ENCODE measurements at regions not wholly inside any gene's neighbourhood (a gene's known extent, or its start where the extent isn't known, plus 50 kb on each side); places are given as distances from the start of the nearest gene placed in this dataset.

GRCh38 chr9:81417941-81418340, 271.4 kb downstream of the TLE1 start:
- Mint-ChIP-seq H3K36me3 (no peaks in the 10 kb centered on the region), H3K27ac (no peak overlapping the region), H3K9me3 (peaks cover 0 to 20% (median under 1%) of the 10 kb centered on the region in 5 donors), H3K27me3 (peaks cover 0 to 2% of the 10 kb centered on the region in 2 donors), H3K4me3 (no peak overlapping the region), H3K4me1 (no peaks in the 10 kb centered on the region)
- H3K27me3 ChIP-seq (ENCODE audit: insufficient read depth, low read length, poor library complexity, severe bottlenecking): no peaks in the 10 kb centered on the region
- H3K4me1 ChIP-seq (ENCODE audit: insufficient read depth, low read length): no peaks in the 10 kb centered on the region
- no peak overlapping the region for H3K27ac ChIP-seq (ENCODE audit: low read depth, low read length)
- H3K4me3 ChIP-seq (ENCODE audit: low read length): no peak overlapping the region
- ChIA-PET CTCF (no interaction called here), POLR2A (no interaction called here)
- no peak for DNase-seq
- no peaks in the 10 kb centered on the region for H3K9me3 ChIP-seq (ENCODE audit: low read length)
- H3K36me3 ChIP-seq (ENCODE audit: insufficient read depth, low read length): no peaks in the 10 kb centered on the region

- Histone ChIP-seq H3K4me1 (ENCODE audit: insufficient read depth, low read length) (no peaks in the 10 kb centered on the region), H3K4me3 (ENCODE audit: low read length) (no peak overlapping the region), H3K27me3 (ENCODE audit: insufficient read depth, low read length, poor library complexity, severe bottlenecking) (no peaks in the 10 kb centered on the region), H3K9me3 (ENCODE audit: low read length) (no peaks in the 10 kb centered on the region), H3K36me3 (ENCODE audit: insufficient read depth, low read length) (no peaks in the 10 kb centered on the region), H3K27ac (ENCODE audit: low read depth, low read length) (no peak overlapping the region)
- H3K4me3 Mint-ChIP-seq: no peak overlapping the region
- ChIA-PET CTCF (no interaction called here), POLR2A (no interaction called here)
- peaks cover 0 to 2% of the 10 kb centered on the region in 2 donors for H3K27me3 Mint-ChIP-seq
- H3K27ac Mint-ChIP-seq: no peak overlapping the region
- peaks cover 0 to 17% (median 0%) of the 10 kb centered on the region in 5 donors for H3K9me3 Mint-ChIP-seq
- H3K4me1 Mint-ChIP-seq: no peaks in the 10 kb centered on the region
- DNase-seq: no peak
- H3K36me3 Mint-ChIP-seq: no peaks in the 10 kb centered on the region
Observed at GRCh38 chr9:81417299-81417675, 272.1 kb downstream of the TLE1 start.

- ChIA-PET POLR2A (no interaction called here), CTCF (no interaction called here)
- H3K36me3 ChIP-seq (ENCODE audit: insufficient read depth, low read length): no peaks in the 10 kb centered on the region
- H3K27ac ChIP-seq (ENCODE audit: low read depth, low read length): no peak overlapping the region
- no peak overlapping the region for H3K4me3 ChIP-seq (ENCODE audit: low read length)
- DNase-seq: no peak
- Mint-ChIP-seq H3K36me3 (no peaks in the 10 kb centered on the region), H3K9me3 (peaks cover 0 to 13% (median 1%) of the 10 kb centered on the region in 5 donors), H3K4me3 (no peak overlapping the region), H3K27ac (no peak overlapping the region), H3K27me3 (peaks cover 0 to 2% of the 10 kb centered on the region in 2 donors), H3K4me1 (no peaks in the 10 kb centered on the region)
- H3K4me1 ChIP-seq (ENCODE audit: insufficient read depth, low read length): no peaks in the 10 kb centered on the region
- H3K9me3 ChIP-seq (ENCODE audit: low read length): no peaks in the 10 kb centered on the region
- H3K27me3 ChIP-seq (ENCODE audit: insufficient read depth, low read length, poor library complexity, severe bottlenecking): no peaks in the 10 kb centered on the region
Observed at GRCh38 chr9:81416476-81417298, 272.7 kb downstream of the TLE1 start.

GRCh38 chr9:81414836-81415235, 274.5 kb downstream of the TLE1 start:
- H3K9me3 Mint-ChIP-seq: peaks cover 0 to 12% (median 1%) of the 10 kb centered on the region in 5 donors
- no peak overlapping the region for H3K4me3 Mint-ChIP-seq
- no peak overlapping the region for H3K27ac Mint-ChIP-seq
- Histone ChIP-seq H3K4me1 (ENCODE audit: insufficient read depth, low read length) (no peaks in the 10 kb centered on the region), H3K27ac (ENCODE audit: low read depth, low read length) (no peak overlapping the region), H3K27me3 (ENCODE audit: insufficient read depth, low read length, poor library complexity, severe bottlenecking) (no peaks in the 10 kb centered on the region), H3K36me3 (ENCODE audit: insufficient read depth, low read length) (no peaks in the 10 kb centered on the region), H3K9me3 (ENCODE audit: low read length) (no peaks in the 10 kb centered on the region), H3K4me3 (ENCODE audit: low read length) (no peak overlapping the region)
- H3K4me1 Mint-ChIP-seq: no peaks in the 10 kb centered on the region
- DNase-seq: no peak
- no peaks in the 10 kb centered on the region for H3K36me3 Mint-ChIP-seq
- peaks cover 0 to 2% of the 10 kb centered on the region in 2 donors for H3K27me3 Mint-ChIP-seq
- CTCF ChIA-PET: no interaction called here
- POLR2A ChIA-PET: no interaction called here

- Histone ChIP-seq H3K36me3 (ENCODE audit: insufficient read depth, low read length) (no peaks in the 10 kb centered on the region), H3K27me3 (ENCODE audit: insufficient read depth, low read length, poor library complexity, severe bottlenecking) (no peaks in the 10 kb centered on the region), H3K27ac (ENCODE audit: low read depth, low read length) (no peak overlapping the region), H3K9me3 (ENCODE audit: low read length) (no peaks in the 10 kb centered on the region), H3K4me1 (ENCODE audit: insufficient read depth, low read length) (no peaks in the 10 kb centered on the region), H3K4me3 (ENCODE audit: low read length) (no peak overlapping the region)
- ChIA-PET POLR2A (no interaction called here), CTCF (no interaction called here)
- no peak for DNase-seq
- Mint-ChIP-seq H3K9me3 (peaks cover 0 to 7% (median 0%) of the 10 kb centered on the region in 5 donors), H3K27me3 (peaks cover 0 to 2% of the 10 kb centered on the region in 2 donors), H3K4me3 (no peak overlapping the region), H3K4me1 (no peaks in the 10 kb centered on the region), H3K36me3 (no peaks in the 10 kb centered on the region), H3K27ac (no peak overlapping the region)
Observed at GRCh38 chr9:81411961-81412360, 277.4 kb downstream of the TLE1 start.

GRCh38 chr9:81410201-81410600, 279.1 kb downstream of the TLE1 start:
- no peak overlapping the region for H3K4me3 ChIP-seq (ENCODE audit: low read length)
- DNase-seq: no peak
- no peak overlapping the region for H3K27ac ChIP-seq (ENCODE audit: low read depth, low read length)
- no peak overlapping the region for H3K4me3 Mint-ChIP-seq
- H3K4me1 Mint-ChIP-seq: no peaks in the 10 kb centered on the region
- H3K27me3 ChIP-seq (ENCODE audit: insufficient read depth, low read length, poor library complexity, severe bottlenecking): no peaks in the 10 kb centered on the region
- H3K9me3 ChIP-seq (ENCODE audit: low read length): no peaks in the 10 kb centered on the region
- H3K27me3 Mint-ChIP-seq: no peaks in the 10 kb centered on the region
- H3K9me3 Mint-ChIP-seq: peaks cover 0 to 15% (median 0%) of the 10 kb centered on the region in 5 donors
- no peaks in the 10 kb centered on the region for H3K36me3 ChIP-seq (ENCODE audit: insufficient read depth, low read length)
- no peaks in the 10 kb centered on the region for H3K36me3 Mint-ChIP-seq
- no peak overlapping the region for H3K27ac Mint-ChIP-seq
- POLR2A ChIA-PET: no interaction called here
- H3K4me1 ChIP-seq (ENCODE audit: insufficient read depth, low read length): no peaks in the 10 kb centered on the region
- CTCF ChIA-PET: no interaction called here

- CTCF ChIA-PET: no interaction called here
- Histone ChIP-seq H3K9me3 (ENCODE audit: low read length) (no peaks in the 10 kb centered on the region), H3K27ac (ENCODE audit: low read depth, low read length) (no peak overlapping the region), H3K4me1 (ENCODE audit: insufficient read depth, low read length) (no peaks in the 10 kb centered on the region), H3K27me3 (ENCODE audit: insufficient read depth, low read length, poor library complexity, severe bottlenecking) (no peaks in the 10 kb centered on the region), H3K4me3 (ENCODE audit: low read length) (no peak overlapping the region), H3K36me3 (ENCODE audit: insufficient read depth, low read length) (no peaks in the 10 kb centered on the region)
- Mint-ChIP-seq H3K27ac (no peak overlapping the region), H3K4me3 (no peak overlapping the region), H3K9me3 (peaks cover 0 to 10% (median 1%) of the 10 kb centered on the region in 5 donors), H3K36me3 (no peaks in the 10 kb centered on the region), H3K27me3 (peaks cover 0 to 3% of the 10 kb centered on the region in 2 donors), H3K4me1 (no peaks in the 10 kb centered on the region)
- no peak for DNase-seq
- POLR2A ChIA-PET: no interaction called here
Observed at GRCh38 chr9:81408951-81409350, 280.4 kb downstream of the TLE1 start.

- H3K27ac Mint-ChIP-seq: no peak overlapping the region
Observed at GRCh38 chr9:81404931-81405598, 284.3 kb downstream of the TLE1 start.

More at GRCh38 chr9:81404931-81405598, 284.3 kb downstream of the TLE1 start:
- ChIA-PET POLR2A (no interaction called here), CTCF (no interaction called here)
- H3K27ac ChIP-seq (ENCODE audit: low read depth, low read length): no peak overlapping the region
- H3K4me3 Mint-ChIP-seq: no peak overlapping the region
- H3K9me3 Mint-ChIP-seq: peaks cover 0 to 15% (median 2%) of the 10 kb centered on the region in 5 donors
- no peaks in the 10 kb centered on the region for H3K4me1 Mint-ChIP-seq
- H3K27me3 ChIP-seq (ENCODE audit: insufficient read depth, low read length, poor library complexity, severe bottlenecking): no peaks in the 10 kb centered on the region
- no peaks in the 10 kb centered on the region for H3K36me3 ChIP-seq (ENCODE audit: insufficient read depth, low read length)
- no peak for DNase-seq
- H3K4me1 ChIP-seq (ENCODE audit: insufficient read depth, low read length): no peaks in the 10 kb centered on the region
- H3K36me3 Mint-ChIP-seq: no peaks in the 10 kb centered on the region
- H3K4me3 ChIP-seq (ENCODE audit: low read length): no peak overlapping the region
- no peaks in the 10 kb centered on the region for H3K9me3 ChIP-seq (ENCODE audit: low read length)
- peaks cover 0 to 3% of the 10 kb centered on the region in 2 donors for H3K27me3 Mint-ChIP-seq
